ENCODE measurements at regions not wholly inside any gene's neighbourhood (a gene's known extent, or its start where the extent isn't known, plus 50 kb on each side); places are given as distances from the start of the nearest gene placed in this dataset.

- no peak for DNase-seq (ENCODE audit: low read depth in 3 of 3, low spot score in 1 of 3)
Measured at GRCh38 chr9:515665-516064, 301.0 kb downstream of the DOCK8 start.

GRCh38 chr9:517993-518392 is 303.3 kb downstream of the DOCK8 start:
- no peak for DNase-seq (ENCODE audit: low read depth in 3 of 3, low spot score in 1 of 3)

GRCh38 chr9:518540-518939 is 303.9 kb downstream of the DOCK8 start:
- DNase-seq (ENCODE audit: low read depth in 3 of 3, low spot score in 1 of 3): no peak

GRCh38 chr9:519579-519978 is 304.9 kb downstream of the DOCK8 start:
- DNase-seq (ENCODE audit: low read depth in 3 of 3, low spot score in 1 of 3): no peak

GRCh38 chr9:520302-520701 is 305.6 kb downstream of the DOCK8 start:
- no peak for DNase-seq (ENCODE audit: low read depth in 3 of 3, low spot score in 1 of 3)

DNA sequence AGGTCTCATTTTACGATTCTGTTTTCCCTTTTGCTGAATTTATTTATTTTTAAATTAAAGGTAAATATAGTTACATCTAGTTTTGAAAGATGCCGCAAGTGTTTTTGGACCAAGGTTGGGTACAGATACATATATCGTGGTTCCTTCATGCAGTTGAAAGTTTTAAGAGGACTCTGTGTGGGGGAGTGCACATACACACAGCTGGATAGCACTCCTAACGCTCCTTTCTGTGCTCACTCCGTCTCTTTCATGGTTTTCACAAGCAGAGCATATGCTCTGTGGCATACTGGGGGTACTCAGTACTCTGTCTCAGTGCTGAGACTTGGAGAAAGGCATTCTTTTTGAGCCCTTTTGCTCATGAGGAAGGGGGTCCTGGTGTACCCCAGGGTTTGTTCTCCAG is 307.5 kb downstream of the DOCK8 start:
- no peak for DNase-seq (ENCODE audit: low read depth in 3 of 3, low spot score in 1 of 3)

GRCh38 chr9:522658-523057 is 308.0 kb downstream of the DOCK8 start:
- no peak for DNase-seq (ENCODE audit: low read depth in 3 of 3, low spot score in 1 of 3)

- no peak for DNase-seq (ENCODE audit: low read depth in 3 of 3, low spot score in 1 of 3)
Measured at GRCh38 chr9:523444-523843, 308.8 kb downstream of the DOCK8 start.

DNA sequence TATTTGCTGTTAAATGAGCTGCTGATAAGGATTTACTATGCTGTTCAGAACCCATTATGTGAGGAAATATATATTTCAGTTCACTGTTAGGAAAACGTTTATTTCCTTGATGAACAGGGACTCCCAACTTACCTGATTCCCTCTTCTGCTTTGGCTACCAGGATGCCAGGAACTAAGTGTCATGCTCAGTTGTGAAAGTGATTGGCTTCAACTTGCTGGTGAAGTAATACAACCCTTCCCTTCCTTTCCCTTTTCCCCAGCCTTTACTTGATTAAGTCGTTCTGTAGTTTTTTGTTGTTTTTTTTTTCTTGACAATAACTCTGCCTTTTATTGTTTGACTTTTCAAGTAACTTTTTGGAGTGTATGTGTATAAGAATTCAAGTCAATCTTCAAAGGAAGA is 309.3 kb downstream of the DOCK8 start:
- DNase-seq (ENCODE audit: low read depth in 3 of 3, low spot score in 1 of 3): no peak

DNA sequence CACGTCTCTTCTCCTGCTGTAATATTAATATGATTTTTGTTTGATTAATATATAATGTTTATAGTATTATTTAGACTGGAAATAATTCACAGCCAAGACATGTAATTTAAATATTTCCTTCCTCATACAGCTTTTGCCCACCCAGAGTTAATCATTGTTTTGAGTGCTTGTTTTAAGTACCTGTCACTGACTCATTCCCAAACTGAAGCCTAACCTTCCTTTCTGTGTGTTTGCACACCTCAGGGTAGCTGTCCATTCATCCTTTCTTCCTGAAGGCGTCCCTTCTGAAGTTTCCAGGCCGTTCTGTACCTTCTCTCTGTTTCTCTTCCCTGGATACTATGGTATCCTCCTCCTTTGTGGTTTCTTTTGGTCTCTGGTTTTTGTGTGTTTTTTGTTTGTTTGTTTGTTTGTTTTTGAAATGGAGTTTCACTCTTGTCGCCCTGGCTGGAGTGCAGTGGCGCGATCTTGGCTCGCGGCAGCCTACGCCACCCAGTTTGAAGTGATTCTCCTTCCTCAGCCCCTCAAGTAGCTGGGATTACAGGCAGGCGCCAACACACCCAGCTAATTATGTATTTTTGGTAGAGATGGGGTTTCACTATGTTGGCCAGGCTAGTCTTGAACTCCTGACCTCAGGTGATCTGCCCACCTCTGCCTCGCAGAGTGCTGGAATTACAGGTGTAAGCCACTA is 312.4 kb downstream of the DOCK8 start:
- DNase-seq (ENCODE audit: low read depth in 3 of 3, low spot score in 1 of 3): no peak

GRCh38 chr9:529731-530130 is 311.8 kb upstream of the DMRT1 start:
- DNase-seq (ENCODE audit: low read depth in 3 of 3, low spot score in 1 of 3): no peak

GRCh38 chr9:530681-531080 is 310.8 kb upstream of the DMRT1 start:
- DNase-seq (ENCODE audit: low read depth in 3 of 3, low spot score in 1 of 3): no peak

- DNase-seq (ENCODE audit: low read depth in 3 of 3, low spot score in 1 of 3): no peak
Measured at GRCh38 chr9:532707-533106, 308.8 kb upstream of the DMRT1 start.

GRCh38 chr9:534886-535285 is 306.6 kb upstream of the DMRT1 start:
- no peak for DNase-seq (ENCODE audit: low read depth in 3 of 3, low spot score in 1 of 3)

DNA sequence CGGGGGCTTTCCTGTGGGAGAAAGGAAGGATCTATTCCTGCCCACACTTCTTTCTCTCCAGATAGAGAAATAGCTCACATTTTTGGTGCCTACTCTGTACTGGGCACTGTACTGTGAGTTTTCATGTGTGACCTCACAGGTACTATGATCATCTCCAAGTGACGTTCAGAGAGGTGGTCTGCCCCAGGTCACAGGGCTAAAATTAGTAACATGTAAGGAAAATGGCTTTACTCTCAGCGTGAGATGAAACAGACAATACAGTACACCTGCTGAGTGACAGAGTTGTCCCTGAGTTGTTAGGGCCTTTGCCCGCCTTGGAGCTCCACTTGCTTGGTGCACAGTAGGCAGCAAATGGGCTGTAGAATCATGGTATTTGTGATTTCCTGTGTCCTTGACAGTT is 306.1 kb upstream of the DMRT1 start:
- DNase-seq (ENCODE audit: low read depth in 3 of 3, low spot score in 1 of 3): no peak

GRCh38 chr9:536597-537511 is 304.6 kb upstream of the DMRT1 start:
- DNase-seq (ENCODE audit: low read depth in 3 of 3, low spot score in 1 of 3): no peak

GRCh38 chr9:543478-543877 is 298.0 kb upstream of the DMRT1 start:
- DNase-seq (ENCODE audit: low read depth in 3 of 3, low spot score in 1 of 3): no peak

- no peak for DNase-seq (ENCODE audit: low read depth in 3 of 3, low spot score in 1 of 3)
Measured at GRCh38 chr9:545480-545879, 296.0 kb upstream of the DMRT1 start.

DNA sequence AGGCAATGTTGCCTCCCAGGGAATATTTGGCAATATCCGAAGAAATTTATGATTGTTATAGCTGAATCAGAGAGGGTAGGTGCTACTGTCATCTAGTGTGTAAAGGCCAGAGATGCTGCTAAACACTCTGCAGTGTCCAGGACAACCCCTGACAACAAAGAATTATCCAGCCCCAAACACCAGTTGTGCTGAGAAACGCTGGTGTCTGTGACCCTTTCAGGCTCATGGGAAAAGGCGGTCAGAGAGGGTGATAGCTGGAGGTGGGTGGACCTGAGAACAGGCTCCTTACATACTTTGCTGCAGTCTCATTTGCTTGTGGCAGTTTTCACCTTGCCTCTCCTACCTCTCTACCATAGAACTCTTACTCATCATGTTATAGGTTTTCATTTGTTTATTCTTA is 295.3 kb upstream of the DMRT1 start:
- DNase-seq (ENCODE audit: low read depth in 3 of 3, low spot score in 1 of 3): no peak

DNA sequence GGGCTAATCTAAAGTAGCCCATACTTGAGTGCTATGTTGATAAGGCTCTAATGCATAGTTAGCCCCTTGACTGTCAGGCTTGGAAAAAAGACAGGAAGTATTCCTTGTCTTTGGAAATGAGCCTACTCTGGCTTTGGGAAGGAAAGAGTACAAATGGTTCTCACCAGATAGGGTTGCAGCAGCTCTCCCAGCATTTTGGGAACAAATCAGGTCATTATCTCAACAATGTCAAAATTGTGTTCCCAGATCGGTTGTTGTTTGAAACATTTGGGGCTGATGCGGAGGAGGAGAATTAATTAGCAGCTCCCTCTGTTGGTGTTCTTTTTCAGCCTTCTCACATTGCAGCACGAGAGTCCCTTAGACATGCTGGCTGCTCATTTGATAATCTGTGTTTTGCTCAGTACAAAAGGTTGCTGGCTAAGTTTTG is 294.7 kb upstream of the DMRT1 start:
- DNase-seq (ENCODE audit: low read depth in 3 of 3, low spot score in 1 of 3): no peak

DNA sequence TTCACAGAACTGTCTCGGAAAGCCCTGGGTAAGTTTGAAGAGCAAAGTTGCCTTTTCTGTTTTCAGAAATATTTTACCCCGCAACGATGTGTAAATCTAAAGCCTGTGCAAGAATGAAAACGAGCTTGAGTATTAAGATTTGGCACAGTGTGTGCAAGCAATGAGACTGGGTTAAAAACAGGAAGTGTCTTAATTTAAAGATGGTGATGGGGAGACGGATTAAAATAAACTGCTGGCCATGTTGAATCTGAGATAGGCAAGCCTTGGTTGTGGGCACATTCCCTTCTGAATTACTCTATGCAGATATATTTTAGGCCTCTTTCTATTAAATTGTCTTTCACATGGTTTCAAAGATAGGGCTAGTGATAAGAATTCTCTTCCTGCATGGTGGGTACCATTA is 294.2 kb upstream of the DMRT1 start:
- no peak for DNase-seq (ENCODE audit: low read depth in 3 of 3, low spot score in 1 of 3)

GRCh38 chr9:549455-549997 is 292.0 kb upstream of the DMRT1 start:
- DNase-seq (ENCODE audit: low read depth in 3 of 3, low spot score in 1 of 3): no peak

Data from stimulated activated CD4-positive, alpha-beta T cell treated with anti-CD3 and anti-CD28 coated beads, TNF-alpha, amount 100 ng/mL, for 1 hour (primary cell).